ENCODE measurements at regions not wholly inside any gene's neighbourhood (a gene's known extent, or its start where the extent isn't known, plus 50 kb on each side); places are given as distances from the start of the nearest gene placed in this dataset.

- H3K27ac ChIP-seq: no peak overlapping the region
- TF ChIP-seq ZFX (IDR thresholded peaks at IDR 0.05; ENCODE audit: borderline replicate concordance) (no peak), CTCF (IDR thresholded peaks at IDR 0.05) (no peak)
Observed at GRCh38 chr14:97543221-97543620, 746.0 kb downstream of the VRK1 start.

DNA sequence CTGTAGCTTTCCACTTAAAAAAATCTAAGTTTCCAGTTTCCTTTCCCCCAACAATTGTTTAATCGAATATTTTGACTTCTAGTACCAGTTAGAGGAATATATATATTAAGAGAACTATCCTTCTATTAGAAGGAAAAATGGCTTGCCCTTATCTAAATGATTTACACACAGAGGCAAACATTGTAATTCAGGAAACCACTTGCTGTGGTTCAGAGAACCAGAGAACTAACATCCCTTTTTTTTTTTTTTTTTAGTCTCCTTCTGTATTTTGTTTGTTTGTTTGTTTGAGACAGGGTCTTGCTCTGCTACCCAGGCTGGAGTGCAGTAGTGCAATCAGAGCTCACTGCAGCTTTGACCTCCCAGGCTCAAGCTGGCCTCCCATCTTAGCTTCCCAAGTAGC, 746.6 kb downstream of the VRK1 start:
- no peak overlapping the region for H3K27ac ChIP-seq
- TF ChIP-seq ZFX (IDR thresholded peaks at IDR 0.05; ENCODE audit: borderline replicate concordance) (no peak), CTCF (IDR thresholded peaks at IDR 0.05) (no peak)

GRCh38 chr14:97544571-97544970, 747.4 kb downstream of the VRK1 start:
- no peak overlapping the region for H3K27ac ChIP-seq
- TF ChIP-seq CTCF (IDR thresholded peaks at IDR 0.05) (no peak), ZFX (IDR thresholded peaks at IDR 0.05; ENCODE audit: borderline replicate concordance) (no peak)

GRCh38 chr14:97546491-97547230, 749.5 kb downstream of the VRK1 start:
- TF ChIP-seq ZFX (IDR thresholded peaks at IDR 0.05; ENCODE audit: borderline replicate concordance) (no peak), CTCF (IDR thresholded peaks at IDR 0.05) (no peak)
- no peak overlapping the region for H3K27ac ChIP-seq

- H3K27ac ChIP-seq: no peak overlapping the region
- TF ChIP-seq CTCF (IDR thresholded peaks at IDR 0.05) (no peak), ZFX (IDR thresholded peaks at IDR 0.05; ENCODE audit: borderline replicate concordance) (no peak)
Observed at GRCh38 chr14:97550463-97550862, 753.3 kb downstream of the VRK1 start.

DNA sequence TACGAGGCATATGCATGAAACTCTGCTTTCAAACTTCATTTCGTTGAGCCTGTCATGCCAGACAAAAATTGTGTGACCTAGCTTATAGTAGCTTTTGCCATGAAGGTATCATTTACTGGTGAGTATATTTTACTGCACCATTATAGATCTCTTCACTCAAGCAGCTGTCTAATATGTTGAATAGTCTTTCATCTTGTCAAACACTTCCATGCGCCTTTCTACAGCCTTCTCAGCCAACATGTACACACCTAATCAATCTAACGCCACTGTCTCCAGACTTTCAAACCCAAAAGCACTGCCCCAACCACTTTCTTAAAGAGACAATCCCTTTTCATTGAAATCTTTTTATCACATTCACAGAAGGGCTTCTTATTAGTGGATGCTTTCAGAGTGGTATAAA, 757.4 kb downstream of the VRK1 start:
- TF ChIP-seq CTCF (IDR thresholded peaks at IDR 0.05): no peak
- no peak for TF ChIP-seq ZFX (IDR thresholded peaks at IDR 0.05; ENCODE audit: borderline replicate concordance)
- H3K27ac ChIP-seq: no peak overlapping the region

DNA sequence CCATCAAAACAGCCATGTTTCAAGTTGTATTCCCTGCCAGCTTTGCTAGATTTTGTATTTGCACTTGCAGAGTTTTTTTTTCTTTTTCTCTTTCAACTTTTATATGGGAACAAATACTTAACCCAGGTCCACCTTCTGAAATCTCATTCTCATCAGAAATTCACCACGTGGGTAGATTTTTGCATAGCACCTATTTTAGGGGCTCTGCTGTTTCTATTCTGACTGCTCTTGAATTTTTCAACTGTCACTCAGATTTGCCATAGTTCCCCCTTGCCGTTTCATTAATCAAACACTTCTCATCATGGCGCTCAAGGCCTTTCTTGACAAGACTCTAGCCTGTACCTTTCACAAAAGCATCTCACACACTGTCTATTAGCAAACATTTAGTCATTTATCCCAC, 767.2 kb downstream of the VRK1 start:
- TF ChIP-seq CTCF (IDR thresholded peaks at IDR 0.05) (no peak), ZFX (IDR thresholded peaks at IDR 0.05; ENCODE audit: borderline replicate concordance) (no peak)
- H3K27ac ChIP-seq: no peak overlapping the region
